H9 (cell line): ENCODE measurements at regions not wholly inside any gene's neighbourhood (a gene's known extent, or its start where the extent isn't known, plus 50 kb on each side); places are given as distances from the start of the nearest gene placed in this dataset.

ENCODE experiments used
- DNase-seq: peaks from one replicate; pipeline ENCODE4 v3.0.0-alpha.2; 2017
- H2AFZ ChIP-seq: one replicate; pipeline ENCODE4 v1.6.1; 2013; ENCODE audit warnings: mild to moderate bottlenecking, low read length, control low read depth, moderate library complexity
- H2AK5ac ChIP-seq: 2 replicates; pipeline ENCODE4 v1.6.1; 2013; ENCODE audit warnings: low read length, control low read depth, mixed read lengths; ENCODE audit not compliant: insufficient read length
- H2BK120ac ChIP-seq: one replicate; pipeline ENCODE4 v1.6.1; 2013; ENCODE audit warnings: low read depth, mild to moderate bottlenecking, low read length, control low read depth, inconsistent platforms; ENCODE audit not compliant: poor library complexity, severe bottlenecking
- H2BK12ac ChIP-seq: 2 replicates; pipeline ENCODE4 v1.6.1; 2013; ENCODE audit warnings: low read length, control low read depth, mixed read lengths, low read depth; ENCODE audit not compliant: insufficient read length
- H2BK15ac ChIP-seq: 2 replicates; pipeline ENCODE4 v1.6.1; 2013; ENCODE audit warnings: low read depth, low read length, control low read depth
- H2BK20ac ChIP-seq: one replicate; pipeline ENCODE4 v1.6.1; 2013; ENCODE audit warnings: low read depth, mild to moderate bottlenecking, low read length, control low read depth, inconsistent platforms; ENCODE audit not compliant: poor library complexity, severe bottlenecking
- H2BK5ac ChIP-seq: 2 replicates; pipeline ENCODE4 v1.6.1; 2013; ENCODE audit warnings: low read length, control low read depth, mixed read lengths; ENCODE audit not compliant: insufficient read length
- H3K14ac ChIP-seq: 2 replicates; pipeline ENCODE4 v1.6.1; 2013; ENCODE audit warnings: low read length, control low read depth; ENCODE audit not compliant: insufficient read depth
- H3K18ac ChIP-seq: 2 replicates; pipeline ENCODE4 v1.6.1; 2013; ENCODE audit warnings: low read depth, mild to moderate bottlenecking, mixed read lengths, low read length, control low read depth; ENCODE audit not compliant: insufficient read length
- H3K23ac ChIP-seq: 2 replicates; pipeline ENCODE4 v1.6.1; 2013; ENCODE audit warnings: low read length, control low read depth, mixed read lengths, low read depth; ENCODE audit not compliant: insufficient read length
- H3K23me2 ChIP-seq: 2 replicates; pipeline ENCODE4 v1.6.1; 2013; ENCODE audit warnings: low read depth, mild to moderate bottlenecking, mixed read lengths, low read length, control low read depth; ENCODE audit not compliant: insufficient read length, poor library complexity, severe bottlenecking
- H3K27ac ChIP-seq: 2 replicates; pipeline ENCODE4 v1.5.1; 2013; ENCODE audit warnings: low read length, control low read depth, mixed read lengths, low read depth; ENCODE audit not compliant: insufficient read length
- H3K27me3 ChIP-seq: 2 replicates; pipeline ENCODE4 v1.6.1; 2013; ENCODE audit warnings: low read length, control low read depth, inconsistent platforms; ENCODE audit not compliant: insufficient read depth
- H3K4ac ChIP-seq: 2 replicates; pipeline ENCODE4 v1.6.1; 2013; ENCODE audit warnings: low read depth, mild to moderate bottlenecking, control low read depth, inconsistent platforms, low read length, moderate library complexity
- H3K4me1 ChIP-seq: 2 replicates; pipeline ENCODE4 v1.6.1; 2013; ENCODE audit warnings: low read length, control low read depth, inconsistent platforms; ENCODE audit not compliant: insufficient read depth
- H3K4me2 ChIP-seq: 2 replicates; pipeline ENCODE4 v1.6.1; 2013; ENCODE audit warnings: low read length, control low read depth, mixed read lengths; ENCODE audit not compliant: insufficient read length, insufficient read depth
- H3K56ac ChIP-seq: 2 replicates; pipeline ENCODE4 v1.6.1; 2013; ENCODE audit warnings: low read depth, mild to moderate bottlenecking, mixed read lengths, low read length, control low read depth; ENCODE audit not compliant: insufficient read length
- H3K79me1 ChIP-seq: 2 replicates; pipeline ENCODE4 v1.6.1; 2013; ENCODE audit warnings: low read depth, mild to moderate bottlenecking, moderate library complexity, low read length, control low read depth, inconsistent platforms; ENCODE audit not compliant: insufficient read depth, poor library complexity, severe bottlenecking
- H3K79me2 ChIP-seq: 2 replicates; pipeline ENCODE4 v1.6.1; 2013; ENCODE audit warnings: low read length, control low read depth, inconsistent platforms; ENCODE audit not compliant: insufficient read depth
- H3K9ac ChIP-seq: 2 replicates; pipeline ENCODE4 v1.6.1; 2013; ENCODE audit warnings: low read length, control low read depth, mixed read lengths; ENCODE audit not compliant: insufficient read length; ENCODE audit errors: extremely low read depth
- H3K9me3 ChIP-seq: one replicate; pipeline ENCODE4 v1.6.1; 2013; ENCODE audit warnings: low read depth, low read length, inconsistent platforms; ENCODE audit not compliant: control insufficient read depth
- H3T11ph ChIP-seq: one replicate; pipeline ENCODE4 v1.6.1; 2013; ENCODE audit warnings: mild to moderate bottlenecking, low read length, control low read depth, inconsistent platforms
- H4K20me1 ChIP-seq: one replicate; pipeline ENCODE4 v1.6.1; 2013; ENCODE audit not compliant: control insufficient read depth, insufficient read length, insufficient read depth
- H4K5ac ChIP-seq: 2 replicates; pipeline ENCODE4 v1.6.1; 2013; ENCODE audit warnings: low read depth, mild to moderate bottlenecking, mixed read lengths, low read length, control low read depth; ENCODE audit not compliant: insufficient read length
- H4K8ac ChIP-seq: replicated peaks from 2 replicates; pipeline ENCODE4 v1.6.1; 2013; ENCODE audit warnings: low read length, control low read depth, mixed read lengths, low read depth; ENCODE audit not compliant: insufficient read length
- H4K91ac ChIP-seq: 2 replicates; pipeline ENCODE4 v1.6.1; 2013; ENCODE audit warnings: low read depth, mild to moderate bottlenecking, moderate library complexity, mixed read lengths, low read length, control low read depth; ENCODE audit not compliant: insufficient read length
- H3K27ac Mint-ChIP-seq, 3 experiments: 2 replicates in 2 of 3; 3 replicates in 1 of 3; pipeline ENCODE4 v1.8.0; 2020 to 2021; ENCODE audit warnings: mixed read lengths in 3 of 3, mild to moderate bottlenecking in 1 of 3, moderate library complexity in 1 of 3
- H3K27me3 Mint-ChIP-seq: 2 replicates; pipeline ENCODE4 v1.8.0; 2021; ENCODE audit warnings: low read depth, mild to moderate bottlenecking, moderate library complexity, mixed read lengths
- H3K36me3 Mint-ChIP-seq, 3 experiments: 2 replicates in 2 of 3; 3 replicates in 1 of 3; pipeline ENCODE4 v1.8.0; 2020 to 2021; ENCODE audit warnings: low read depth in 3 of 3, mixed read lengths in 3 of 3; ENCODE audit not compliant: insufficient read depth in 1 of 3
- H3K4me1 Mint-ChIP-seq, 2 experiments: 2 replicates each; pipeline ENCODE4 v1.8.0; 2020; ENCODE audit warnings: mixed read lengths in 2 of 2
- H3K4me3 Mint-ChIP-seq, 2 experiments: 2 replicates in 1 of 2; 3 replicates in 1 of 2; pipeline ENCODE4 v1.8.0; 2020 to 2021; ENCODE audit warnings: mild to moderate bottlenecking in 2 of 2, mixed read lengths in 2 of 2, moderate library complexity in 1 of 2
- H3K9me3 Mint-ChIP-seq, 2 experiments: 2 replicates in 1 of 2; 3 replicates in 1 of 2; pipeline ENCODE4 v1.8.0; 2020; ENCODE audit warnings: mild to moderate bottlenecking in 2 of 2, mixed read lengths in 2 of 2, moderate library complexity in 1 of 2
- WGBS: extraction: QIAGEN DNeasy Blood & Tissue Kit; methylation state at CpG from one replicate; pipeline ENCODE4 v1.1.7; 2013; ENCODE audit warnings: missing lambda C conversion rate, low lambda C conversion rate, mixed read lengths; ENCODE audit not compliant: insufficient read length; ENCODE audit errors: extremely low coverage; 5-methylcytosine and 5-hydroxymethylcytosine counted together
- TF ChIP-seq, protein P1 (sequence below): fragments of 200-600 bp; sonication (generic); conservative IDR thresholded peaks from 3 replicates; pipeline ENCODE4 v1.8.0; 2021; ENCODE audit warnings: antibody characterized with exemption, mild to moderate bottlenecking

DNA sequence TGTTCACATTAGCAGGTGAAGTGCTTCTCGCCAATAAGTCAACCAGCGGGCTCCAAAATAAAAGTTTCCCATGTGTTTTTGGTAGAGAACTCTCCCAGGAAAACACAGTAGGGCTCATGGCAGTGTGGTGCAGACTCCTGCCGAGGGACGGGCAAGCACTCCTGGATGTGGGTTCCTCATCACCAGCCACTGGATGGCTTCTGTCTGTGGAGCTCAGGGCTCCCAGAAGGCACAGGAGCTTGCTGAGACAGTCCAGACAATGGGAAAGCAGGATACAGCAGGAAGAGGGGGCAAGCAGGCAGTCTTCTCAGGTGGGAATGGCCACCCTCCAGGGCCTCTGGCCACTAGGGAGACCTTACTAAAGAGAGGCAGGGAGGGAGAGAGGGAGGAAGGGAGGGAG lies 142.4 kb downstream of the HSD17B3 start:
- Histone ChIP-seq H2BK5ac (no peak overlapping the region), H4K8ac (no peak overlapping the region), H2BK120ac (no peak overlapping the region), H3K14ac (no peak overlapping the region), H3K23ac (no peak overlapping the region), H3K4me2 (no peak overlapping the region), H2AFZ (no peak overlapping the region), H3K56ac (no peak overlapping the region), H2BK12ac (no peak overlapping the region), H3T11ph (no peak overlapping the region), H3K79me1 (no peaks in the 10 kb centered on the region), H3K9me3 (no peaks in the 10 kb centered on the region), H3K4ac (no peak overlapping the region), H3K9ac (no peak overlapping the region), H4K20me1 (no peaks in the 10 kb centered on the region), H2BK20ac (no peak overlapping the region), H4K5ac (no peak overlapping the region), H3K4me1 (no peaks in the 10 kb centered on the region), H3K27ac (no peak overlapping the region), H3K79me2 (no peaks in the 10 kb centered on the region), H3K18ac (no peak overlapping the region), H3K23me2 (no peaks in the 10 kb centered on the region), H2BK15ac (no peak overlapping the region), H3K27me3 (no peaks in the 10 kb centered on the region), H2AK5ac (no peak overlapping the region), H4K91ac (no peak overlapping the region)
- H3K27me3 Mint-ChIP-seq = peaks cover 13% of the 10 kb centered on the region
- TF ChIP-seq, protein P1, sequence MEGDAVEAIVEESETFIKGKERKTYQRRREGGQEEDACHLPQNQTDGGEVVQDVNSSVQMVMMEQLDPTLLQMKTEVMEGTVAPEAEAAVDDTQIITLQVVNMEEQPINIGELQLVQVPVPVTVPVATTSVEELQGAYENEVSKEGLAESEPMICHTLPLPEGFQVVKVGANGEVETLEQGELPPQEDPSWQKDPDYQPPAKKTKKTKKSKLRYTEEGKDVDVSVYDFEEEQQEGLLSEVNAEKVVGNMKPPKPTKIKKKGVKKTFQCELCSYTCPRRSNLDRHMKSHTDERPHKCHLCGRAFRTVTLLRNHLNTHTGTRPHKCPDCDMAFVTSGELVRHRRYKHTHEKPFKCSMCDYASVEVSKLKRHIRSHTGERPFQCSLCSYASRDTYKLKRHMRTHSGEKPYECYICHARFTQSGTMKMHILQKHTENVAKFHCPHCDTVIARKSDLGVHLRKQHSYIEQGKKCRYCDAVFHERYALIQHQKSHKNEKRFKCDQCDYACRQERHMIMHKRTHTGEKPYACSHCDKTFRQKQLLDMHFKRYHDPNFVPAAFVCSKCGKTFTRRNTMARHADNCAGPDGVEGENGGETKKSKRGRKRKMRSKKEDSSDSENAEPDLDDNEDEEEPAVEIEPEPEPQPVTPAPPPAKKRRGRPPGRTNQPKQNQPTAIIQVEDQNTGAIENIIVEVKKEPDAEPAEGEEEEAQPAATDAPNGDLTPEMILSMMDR = no peak
- H3K36me3 Mint-ChIP-seq = no peaks in the 10 kb centered on the region; a peak in 1 of 7 replicates
- H3K4me1 Mint-ChIP-seq = peaks cover 7 to 12% of the 10 kb centered on the region in 2 experiments
- no peak for DNase-seq
- H3K27ac Mint-ChIP-seq = no peak overlapping the region
- H3K9me3 Mint-ChIP-seq = no peaks in the 10 kb centered on the region; a peak in 2 of 5 replicates
- no peak overlapping the region for H3K4me3 Mint-ChIP-seq
- WGBS = no CpG with 5 or more reads among the region's 4 CpGs
